ENCODE measurements at regions not wholly inside any gene's neighbourhood (a gene's known extent, or its start where the extent isn't known, plus 50 kb on each side); places are given as distances from the start of the nearest gene placed in this dataset.

DNA sequence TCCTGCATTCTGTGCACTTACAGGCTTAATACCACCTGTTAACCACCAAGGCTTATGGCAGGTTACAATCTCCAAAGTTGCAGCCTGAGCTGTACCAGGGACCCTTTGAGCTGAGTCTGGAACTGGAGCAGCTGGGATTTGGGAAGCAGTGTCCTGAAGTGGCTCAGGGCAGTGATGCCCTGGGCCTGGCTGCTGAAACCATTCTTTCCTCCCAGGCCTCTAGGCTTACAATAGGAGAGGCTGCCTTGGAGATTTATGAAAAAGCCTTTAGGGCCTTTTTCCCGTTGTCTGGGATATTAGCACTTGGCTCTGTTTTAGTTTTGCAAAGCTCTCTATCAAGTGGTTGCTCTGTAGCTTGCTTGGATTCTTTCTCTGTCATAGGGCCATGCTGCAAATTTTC, 154.3 kb upstream of the CASK start:
- peaks cover 6% of the 10 kb centered on the region for H3K4me1 Mint-ChIP-seq
- no peaks in the 10 kb centered on the region for H3K27me3 Mint-ChIP-seq
- ChIA-PET CTCF (no interaction called here), POLR2A (no interaction called here)
- H3K4me3 Mint-ChIP-seq, result no peak overlapping the region
- no peaks in the 10 kb centered on the region for H3K9me3 Mint-ChIP-seq
- H3K36me3 Mint-ChIP-seq (ENCODE audit: low read depth), result peaks cover 3% of the 10 kb centered on the region
- no peak for DNase-seq
- H3K27ac Mint-ChIP-seq, result no peak overlapping the region

DNA sequence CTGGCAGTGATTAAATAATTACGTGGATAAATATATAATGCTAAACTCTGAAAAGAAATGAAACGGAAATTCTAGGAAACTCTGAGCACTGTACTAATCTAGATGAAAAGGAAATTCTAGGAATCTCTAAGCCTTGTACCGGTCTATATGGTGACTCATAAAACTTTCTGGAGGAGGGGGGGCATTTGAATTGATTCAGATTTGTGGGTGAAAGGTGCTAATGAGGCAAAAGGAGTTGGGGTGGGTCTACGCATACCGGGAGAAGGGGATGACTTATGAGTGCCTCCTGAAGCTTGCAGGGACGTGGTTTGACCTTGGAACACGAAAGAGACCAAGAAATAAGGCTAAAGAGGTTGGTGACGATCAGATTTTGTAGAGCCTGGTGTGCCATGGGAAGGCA, 151.7 kb upstream of the CASK start:
- H3K27me3 Mint-ChIP-seq, result no peaks in the 10 kb centered on the region
- H3K36me3 Mint-ChIP-seq (ENCODE audit: low read depth), result peaks cover 3% of the 10 kb centered on the region
- DNase-seq, result no peak
- CTCF ChIA-PET, result interaction anchor here (0.8 kb wide), 1 partner anchor 26 kb away, joined by 3 read pairs; no protein-coding TSS in a partner anchor
- no peak overlapping the region for H3K4me3 Mint-ChIP-seq
- no peak overlapping the region for H3K27ac Mint-ChIP-seq
- peaks cover 6% of the 10 kb centered on the region for H3K4me1 Mint-ChIP-seq
- peaks cover 4% of the 10 kb centered on the region for H3K9me3 Mint-ChIP-seq
- POLR2A ChIA-PET, result no interaction called here

DNA sequence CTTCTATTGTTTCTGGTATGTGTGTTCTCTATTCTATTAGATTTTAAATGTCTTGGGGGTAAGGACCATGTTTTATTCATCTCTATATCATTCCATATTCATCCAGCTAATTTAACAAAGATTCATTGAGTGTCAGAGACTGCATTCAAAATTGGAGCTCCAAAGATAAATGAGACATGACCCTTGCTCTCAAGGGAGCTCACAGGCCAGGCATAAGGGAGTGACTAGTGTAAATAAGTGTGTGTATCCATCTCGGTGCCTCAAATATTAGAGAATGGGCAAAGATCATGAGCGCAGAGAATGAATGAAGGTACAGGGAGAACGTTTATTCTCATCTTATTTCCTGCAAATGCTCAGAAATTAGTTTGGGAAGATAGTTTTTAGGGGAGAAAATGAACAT, 150.1 kb upstream of the CASK start:
- peaks cover 1% of the 10 kb centered on the region for H3K36me3 Mint-ChIP-seq (ENCODE audit: low read depth)
- DNase-seq, result no peak
- no peak overlapping the region for H3K27ac Mint-ChIP-seq
- no peak overlapping the region for H3K4me3 Mint-ChIP-seq
- H3K4me1 Mint-ChIP-seq, result peaks cover 6% of the 10 kb centered on the region
- peaks cover 3% of the 10 kb centered on the region for H3K27me3 Mint-ChIP-seq
- peaks cover 7% of the 10 kb centered on the region for H3K9me3 Mint-ChIP-seq
- ChIA-PET POLR2A (no interaction called here), CTCF (interaction anchor here (0.9 kb wide), 1 partner anchor 13 kb away, joined by 4 read pairs; no protein-coding TSS in a partner anchor)

DNA sequence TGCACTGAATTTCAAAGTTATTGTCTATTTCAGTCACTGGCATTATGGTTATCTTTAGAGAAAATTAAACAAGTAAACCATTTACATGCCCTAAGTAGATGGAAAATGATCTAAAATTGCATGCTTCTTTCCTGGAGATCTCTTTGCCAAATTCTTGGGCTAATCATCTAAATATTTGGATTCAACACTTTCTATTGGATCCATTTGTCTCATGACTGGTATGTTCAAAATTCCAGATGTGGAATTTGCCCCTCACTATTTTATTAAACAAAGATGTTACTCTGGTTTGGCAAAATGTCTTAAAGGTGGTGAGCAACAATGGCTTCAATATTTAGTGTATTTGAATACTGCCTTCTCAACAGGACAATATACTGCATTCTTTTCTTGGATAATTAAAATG, 147.5 kb upstream of the CASK start:
- H3K9me3 Mint-ChIP-seq, result peaks cover 11% of the 10 kb centered on the region
- DNase-seq, result no peak
- no peak overlapping the region for H3K4me3 Mint-ChIP-seq
- POLR2A ChIA-PET, result no interaction called here
- no peaks in the 10 kb centered on the region for H3K36me3 Mint-ChIP-seq (ENCODE audit: low read depth)
- peaks cover 3% of the 10 kb centered on the region for H3K27me3 Mint-ChIP-seq
- H3K27ac Mint-ChIP-seq, result no peak overlapping the region
- peaks cover 5% of the 10 kb centered on the region for H3K4me1 Mint-ChIP-seq
- CTCF ChIA-PET, result no interaction called here

DNA sequence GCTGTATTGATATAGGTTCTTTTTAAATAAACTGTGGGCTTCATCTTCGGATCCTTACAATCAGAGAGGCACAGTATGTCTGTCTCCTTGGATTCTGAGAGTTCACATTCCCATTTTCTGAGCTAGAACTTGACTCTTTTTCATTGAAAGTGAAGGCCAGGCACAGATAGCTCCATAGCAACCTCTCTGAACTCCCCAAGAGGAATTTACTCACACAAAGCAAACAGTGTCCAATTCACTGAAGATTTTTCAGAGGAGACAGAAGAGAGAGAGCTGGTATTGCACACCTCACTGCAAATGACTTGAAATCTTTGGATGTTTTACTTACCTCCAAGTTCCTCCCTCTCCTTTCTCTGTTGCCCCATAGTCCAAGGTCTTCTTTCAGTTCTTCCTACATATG, 130.9 kb upstream of the CASK start:
- H3K4me3 Mint-ChIP-seq, result no peak overlapping the region
- no peaks in the 10 kb centered on the region for H3K9me3 Mint-ChIP-seq
- H3K27ac Mint-ChIP-seq, result no peak overlapping the region
- POLR2A ChIA-PET, result no interaction called here
- no peaks in the 10 kb centered on the region for H3K4me1 Mint-ChIP-seq
- H3K36me3 Mint-ChIP-seq (ENCODE audit: low read depth), result no peaks in the 10 kb centered on the region
- no peak for DNase-seq
- H3K27me3 Mint-ChIP-seq, result no peaks in the 10 kb centered on the region
- CTCF ChIA-PET, result no interaction called here

DNA sequence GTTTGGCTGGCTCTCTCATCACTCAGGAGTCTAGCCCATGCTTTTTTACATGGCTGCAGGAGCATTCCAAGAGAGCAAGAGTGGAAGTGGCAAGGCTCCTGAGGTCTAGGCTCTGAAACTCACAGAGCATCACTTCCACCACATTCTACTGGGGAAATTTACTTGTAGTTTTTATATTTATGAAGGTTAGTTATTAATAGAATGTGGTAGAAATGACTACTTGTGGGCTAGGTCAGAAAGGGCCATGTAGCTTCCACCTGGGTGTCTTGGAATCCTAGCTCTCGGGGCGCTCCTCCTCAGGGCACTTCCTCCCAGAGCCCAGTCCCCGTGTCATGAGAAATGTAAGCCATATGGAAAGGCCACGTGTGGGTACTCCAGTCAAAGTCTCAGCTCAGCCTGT, 127.0 kb upstream of the CASK start:
- Mint-ChIP-seq H3K4me3 (no peak overlapping the region), H3K27ac (no peak overlapping the region), H3K36me3 (ENCODE audit: low read depth) (no peaks in the 10 kb centered on the region), H3K4me1 (no peaks in the 10 kb centered on the region), H3K9me3 (peaks cover 2% of the 10 kb centered on the region), H3K27me3 (no peaks in the 10 kb centered on the region)
- DNase-seq, result no peak
- ChIA-PET CTCF (no interaction called here), POLR2A (no interaction called here)

DNA sequence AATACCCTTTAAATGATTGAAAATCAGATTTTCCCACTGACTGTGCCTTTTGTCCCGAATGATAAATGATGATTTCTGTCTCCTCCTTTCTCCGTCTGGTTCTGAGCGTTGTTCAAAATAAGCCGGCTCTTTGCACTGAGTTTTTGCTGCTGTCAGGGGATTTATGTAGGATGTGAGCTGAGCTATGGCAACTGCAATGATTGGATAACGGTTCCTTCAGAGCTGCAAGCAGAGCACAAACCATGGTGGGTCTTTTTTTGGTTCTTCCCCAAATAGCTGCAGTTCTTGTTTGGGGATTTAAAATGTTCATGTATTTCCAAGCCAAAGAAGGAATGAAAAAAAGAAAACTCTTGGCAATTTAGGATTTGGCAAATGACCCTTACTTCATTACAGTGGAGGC, 124.5 kb upstream of the CASK start:
- H3K27me3 Mint-ChIP-seq, result no peaks in the 10 kb centered on the region
- peaks cover 2% of the 10 kb centered on the region for H3K9me3 Mint-ChIP-seq
- ChIA-PET POLR2A (no interaction called here), CTCF (no interaction called here)
- no peak overlapping the region for H3K4me3 Mint-ChIP-seq
- H3K27ac Mint-ChIP-seq, result no peak overlapping the region
- H3K4me1 Mint-ChIP-seq, result no peaks in the 10 kb centered on the region
- H3K36me3 Mint-ChIP-seq (ENCODE audit: low read depth), result no peaks in the 10 kb centered on the region
- no peak for DNase-seq

DNA sequence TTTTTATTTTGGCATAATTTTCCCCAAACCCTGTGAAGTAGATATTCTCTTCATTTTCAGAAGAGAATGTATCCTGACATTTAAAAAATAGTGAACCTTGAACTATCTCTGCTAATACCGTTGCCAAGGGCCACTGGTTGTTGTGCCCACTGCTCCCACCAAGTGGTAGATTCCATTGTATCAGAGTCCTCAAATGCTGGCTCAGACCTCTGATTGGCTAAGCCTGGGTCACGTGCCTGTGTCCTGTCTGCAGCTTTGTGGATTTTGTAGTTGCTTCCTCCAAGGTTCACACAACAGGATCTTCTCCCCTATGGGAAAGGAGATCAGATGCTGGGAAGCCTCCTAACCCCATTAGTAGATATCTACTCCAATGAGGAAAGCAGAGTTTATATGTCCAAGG, 104.8 kb upstream of the CASK start:
- H3K9me3 Mint-ChIP-seq, result peaks cover 12% of the 10 kb centered on the region
- no peaks in the 10 kb centered on the region for H3K36me3 Mint-ChIP-seq (ENCODE audit: low read depth)
- H3K4me1 Mint-ChIP-seq, result no peaks in the 10 kb centered on the region
- ChIA-PET POLR2A (no interaction called here), CTCF (no interaction called here)
- no peak for DNase-seq
- H3K27ac Mint-ChIP-seq, result no peak overlapping the region
- H3K27me3 Mint-ChIP-seq, result peaks cover 5% of the 10 kb centered on the region
- H3K4me3 Mint-ChIP-seq, result no peak overlapping the region

DNA sequence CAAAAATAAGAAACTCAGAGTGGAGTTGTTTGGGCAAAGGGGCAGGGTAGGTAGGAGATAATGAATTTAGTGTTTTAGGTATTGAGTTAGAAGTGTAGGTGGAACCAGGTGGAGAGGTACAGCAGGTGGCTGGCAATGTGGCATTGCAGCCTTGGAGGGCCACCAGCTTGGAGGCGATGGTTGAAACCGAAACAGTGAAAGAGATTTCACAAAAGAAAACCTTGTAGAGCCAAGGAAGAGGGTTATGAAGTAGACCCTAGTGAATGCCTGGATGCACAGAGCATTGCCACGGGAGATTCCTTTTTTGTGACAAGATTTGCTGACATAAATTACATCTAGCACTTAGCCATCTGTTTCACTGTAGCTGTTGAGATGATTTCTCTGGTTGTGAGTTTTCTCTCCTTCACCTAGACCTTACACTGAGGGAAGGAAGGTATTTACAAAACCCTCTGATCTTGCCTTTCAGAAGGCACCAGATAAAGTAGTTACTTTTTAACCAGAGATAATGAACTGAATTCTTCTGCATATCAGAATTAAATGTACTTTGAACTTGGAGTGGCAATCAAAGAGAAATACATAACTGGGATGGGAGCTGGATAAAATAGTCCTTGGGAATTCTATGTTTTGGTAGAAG, 104.1 kb upstream of the CASK start:
- DNase-seq, result no peak
- Mint-ChIP-seq H3K4me1 (no peaks in the 10 kb centered on the region), H3K27me3 (peaks cover 5% of the 10 kb centered on the region), H3K27ac (no peak overlapping the region), H3K36me3 (ENCODE audit: low read depth) (no peaks in the 10 kb centered on the region), H3K9me3 (peaks cover 12% of the 10 kb centered on the region), H3K4me3 (no peak overlapping the region)
- ChIA-PET CTCF (no interaction called here), POLR2A (no interaction called here)

DNA sequence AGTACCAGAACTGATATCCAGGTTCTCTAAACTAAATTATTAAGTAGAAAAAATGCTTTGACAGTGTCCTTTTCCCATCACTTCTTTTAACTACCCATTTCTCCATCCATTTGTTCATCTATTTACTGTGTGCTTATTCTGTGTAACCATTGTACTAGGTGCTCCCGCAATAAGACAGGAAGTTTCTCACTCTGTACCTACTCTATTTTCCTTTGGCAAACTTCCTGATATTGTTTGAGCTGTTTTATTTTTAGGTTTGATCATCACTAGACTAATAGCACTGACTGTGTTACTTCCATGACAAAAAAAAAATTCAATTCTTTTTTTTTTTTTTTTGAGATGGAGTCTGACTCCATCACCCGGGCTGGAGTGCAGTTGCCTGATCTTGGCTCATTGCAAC, 102.5 kb upstream of the CASK start:
- peaks cover 10% of the 10 kb centered on the region for H3K9me3 Mint-ChIP-seq
- ChIA-PET CTCF (interaction anchor here (0.6 kb wide), 1 partner anchor 28 kb away, joined by 3 read pairs; no protein-coding TSS in a partner anchor), POLR2A (no interaction called here)
- no peaks in the 10 kb centered on the region for H3K4me1 Mint-ChIP-seq
- H3K27ac Mint-ChIP-seq, result no peak overlapping the region
- no peaks in the 10 kb centered on the region for H3K36me3 Mint-ChIP-seq (ENCODE audit: low read depth)
- H3K27me3 Mint-ChIP-seq, result peaks cover 5% of the 10 kb centered on the region
- H3K4me3 Mint-ChIP-seq, result no peak overlapping the region
- no peak for DNase-seq

DNA sequence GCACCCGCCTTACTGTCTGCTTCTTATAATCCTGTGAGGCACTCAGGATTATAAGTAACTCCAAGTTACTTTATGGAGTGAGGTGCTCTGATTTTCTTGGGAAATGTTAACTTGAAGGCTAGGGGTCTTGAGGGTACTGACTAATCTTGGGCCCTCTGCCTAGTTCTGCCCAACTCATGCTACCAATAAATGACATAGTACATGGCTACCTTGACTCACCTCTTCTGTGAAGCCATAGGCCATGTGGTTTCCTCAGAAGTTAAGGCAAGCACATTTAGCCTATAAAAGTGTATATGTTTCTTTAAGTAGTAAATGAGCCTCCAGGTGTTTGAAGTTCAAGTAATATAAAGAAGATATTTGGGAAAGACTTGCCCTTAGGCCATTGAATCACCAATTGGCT, 99.8 kb upstream of the CASK start:
- Mint-ChIP-seq H3K9me3 (peaks cover 8% of the 10 kb centered on the region), H3K36me3 (ENCODE audit: low read depth) (no peaks in the 10 kb centered on the region), H3K4me1 (peaks cover 9% of the 10 kb centered on the region), H3K27ac (no peak overlapping the region), H3K27me3 (no peaks in the 10 kb centered on the region), H3K4me3 (no peak overlapping the region)
- POLR2A ChIA-PET, result no interaction called here
- DNase-seq, result no peak
- CTCF ChIA-PET, result no interaction called here

DNA sequence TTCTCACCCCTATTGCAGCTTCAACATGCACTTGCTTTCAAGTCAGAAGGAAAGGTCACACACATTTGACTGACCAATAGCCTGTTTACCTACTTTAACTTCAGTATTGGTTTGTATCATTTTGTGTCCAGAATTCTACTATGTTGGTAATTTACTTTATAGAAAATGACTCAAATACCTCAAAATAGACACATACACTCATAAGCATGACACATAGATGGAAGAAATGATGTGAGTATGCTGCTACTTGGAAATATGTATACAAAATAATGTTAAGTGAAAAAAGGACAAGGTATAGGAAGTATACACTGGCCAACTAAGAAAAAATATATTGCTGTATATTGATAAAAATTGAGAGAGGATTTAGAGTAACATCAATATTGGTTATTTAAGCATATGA, 98.8 kb upstream of the CASK start:
- Mint-ChIP-seq H3K27ac (no peak overlapping the region), H3K27me3 (no peaks in the 10 kb centered on the region), H3K9me3 (peaks cover 8% of the 10 kb centered on the region), H3K4me3 (no peak overlapping the region), H3K4me1 (peaks cover 9% of the 10 kb centered on the region), H3K36me3 (ENCODE audit: low read depth) (no peaks in the 10 kb centered on the region)
- no peak for DNase-seq
- CTCF ChIA-PET, result no interaction called here
- POLR2A ChIA-PET, result no interaction called here

DNA sequence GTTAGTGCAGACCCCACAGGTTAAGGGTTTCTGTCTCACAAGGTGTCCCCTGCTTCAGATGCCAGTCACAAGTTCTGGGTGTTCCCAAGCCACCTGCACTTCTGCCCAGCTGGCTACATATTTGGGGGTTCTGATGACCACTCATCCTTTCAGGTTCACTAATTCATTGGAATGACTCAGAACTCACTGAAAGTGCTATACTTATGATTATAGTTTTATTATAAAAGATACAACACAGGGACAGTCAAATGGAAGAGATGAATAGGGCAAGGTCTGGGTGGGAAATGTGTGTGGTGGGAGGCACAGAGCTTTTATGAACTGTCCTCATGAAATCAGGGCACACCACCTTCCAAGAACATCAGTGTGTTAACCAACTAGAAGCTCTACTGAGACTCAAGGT, 97.7 kb upstream of the CASK start:
- ChIA-PET POLR2A (no interaction called here), CTCF (no interaction called here)
- Mint-ChIP-seq H3K27ac (no peak overlapping the region), H3K4me1 (peaks cover 9% of the 10 kb centered on the region), H3K9me3 (peaks cover 5% of the 10 kb centered on the region), H3K4me3 (no peak overlapping the region), H3K27me3 (no peaks in the 10 kb centered on the region), H3K36me3 (ENCODE audit: low read depth) (no peaks in the 10 kb centered on the region)
- no peak for DNase-seq

DNA sequence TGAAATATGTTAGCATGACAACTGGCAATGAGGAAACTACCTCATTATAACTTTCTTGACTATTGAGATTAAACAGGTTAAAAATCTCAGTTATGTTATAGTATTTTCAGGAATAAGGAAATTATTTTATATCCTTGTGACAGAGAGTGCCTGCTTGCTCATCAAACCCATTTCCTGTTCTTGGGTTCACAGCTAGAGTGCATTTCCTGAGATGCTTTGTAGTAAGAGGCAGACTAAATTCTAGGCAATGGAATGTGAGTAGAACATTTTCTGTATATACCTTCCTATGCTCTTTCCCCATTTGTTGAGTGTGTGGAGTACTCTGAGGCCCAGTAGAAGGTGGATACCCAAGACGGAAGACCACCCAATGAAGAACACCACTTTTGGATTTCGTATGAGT, 96.9 kb upstream of the CASK start:
- H3K27me3 Mint-ChIP-seq, result no peaks in the 10 kb centered on the region
- CTCF ChIA-PET, result no interaction called here
- no peak overlapping the region for H3K4me3 Mint-ChIP-seq
- no peak overlapping the region for H3K27ac Mint-ChIP-seq
- H3K4me1 Mint-ChIP-seq, result peaks cover 9% of the 10 kb centered on the region
- H3K36me3 Mint-ChIP-seq (ENCODE audit: low read depth), result no peaks in the 10 kb centered on the region
- POLR2A ChIA-PET, result no interaction called here
- no peak for DNase-seq
- peaks cover 5% of the 10 kb centered on the region for H3K9me3 Mint-ChIP-seq

Data from activated CD4-positive, alpha-beta T cell treated with anti-CD3 and anti-CD28 coated beads, Interleukin-2, amount 10 ng/mL, durations not matched to agents 7 days and 5 days (primary cell).